Activated T-helper 2 cell treated with anti-CD3 and anti-CD28 coated beads, Interferon-gamma antibody, Interleukin-2, Interleukin-4, amounts not matched to agents 10 μg/mL and 5 μg/mL and 100 μg/mL, durations not matched to agents 14 hours and 24 hours and 36 hours (primary cell): ENCODE measurements at regions not wholly inside any gene's neighbourhood (a gene's known extent, or its start where the extent isn't known, plus 50 kb on each side); places are given as distances from the start of the nearest gene placed in this dataset.

Source experiments
- DNase-seq: peaks from one replicate; pipeline ENCODE4 v3.0.0; 2021; ENCODE audit warnings: low spot score
- H3K27ac Mint-ChIP-seq: one replicate; pipeline ENCODE4 v1.8.0; 2021; ENCODE audit warnings: mixed read lengths
- H3K27me3 Mint-ChIP-seq: one replicate; pipeline ENCODE4 v1.8.0; 2021; ENCODE audit warnings: low read depth, mixed read lengths
- H3K36me3 Mint-ChIP-seq: one replicate; pipeline ENCODE4 v1.8.0; 2021; ENCODE audit warnings: low read depth, mixed read lengths
- H3K4me1 Mint-ChIP-seq: one replicate; pipeline ENCODE4 v1.8.0; 2021; ENCODE audit warnings: low read depth, mixed read lengths
- H3K4me3 Mint-ChIP-seq: one replicate; pipeline ENCODE4 v1.8.0; 2021; ENCODE audit warnings: low read depth, mild to moderate bottlenecking, moderate library complexity, mixed read lengths
- H3K9me3 Mint-ChIP-seq: one replicate; pipeline ENCODE4 v1.8.0; 2021; ENCODE audit warnings: mixed read lengths
- intact Hi-C: fragments of 100-400 bp; cut with micrococcal nuclease; formaldehyde crosslinking; loops from one replicate; pipeline ENCODE4 v1.15.1; 2023

GRCh38 chr18:985212-985661 is 80.6 kb downstream of the ADCYAP1 start:
- intact Hi-C loops: no loop called here
- Mint-ChIP-seq H3K9me3 (no peaks in the 10 kb centered on the region), H3K36me3 (no peaks in the 10 kb centered on the region), H3K27me3 (no peaks in the 10 kb centered on the region), H3K27ac (no peak overlapping the region), H3K4me3 (no peak overlapping the region), H3K4me1 (no peaks in the 10 kb centered on the region)
- DNase-seq: no peak

GRCh38 chr18:986051-986450 is 81.4 kb downstream of the ADCYAP1 start:
- Mint-ChIP-seq H3K36me3 (no peaks in the 10 kb centered on the region), H3K9me3 (no peaks in the 10 kb centered on the region), H3K27me3 (no peaks in the 10 kb centered on the region), H3K4me3 (no peak overlapping the region), H3K4me1 (no peaks in the 10 kb centered on the region), H3K27ac (no peak overlapping the region)
- no peak for DNase-seq
- intact Hi-C loops: no loop called here

GRCh38 chr18:986552-986951 is 81.9 kb downstream of the ADCYAP1 start:
- DNase-seq: no peak
- no peaks in the 10 kb centered on the region for H3K4me1 Mint-ChIP-seq
- no peaks in the 10 kb centered on the region for H3K27me3 Mint-ChIP-seq
- no peak overlapping the region for H3K4me3 Mint-ChIP-seq
- no peak overlapping the region for H3K27ac Mint-ChIP-seq
- intact Hi-C loops: no loop called here
- H3K36me3 Mint-ChIP-seq: no peaks in the 10 kb centered on the region
- no peaks in the 10 kb centered on the region for H3K9me3 Mint-ChIP-seq

GRCh38 chr18:987325-988186 is 82.9 kb downstream of the ADCYAP1 start:
- H3K4me1 Mint-ChIP-seq: no peaks in the 10 kb centered on the region
- no peaks in the 10 kb centered on the region for H3K36me3 Mint-ChIP-seq
- no peak for DNase-seq
- H3K9me3 Mint-ChIP-seq: no peaks in the 10 kb centered on the region
- intact Hi-C loops: no loop called here
- H3K27ac Mint-ChIP-seq: no peak overlapping the region
- no peaks in the 10 kb centered on the region for H3K27me3 Mint-ChIP-seq
- no peak overlapping the region for H3K4me3 Mint-ChIP-seq

- Mint-ChIP-seq H3K36me3 (no peaks in the 10 kb centered on the region), H3K4me1 (no peaks in the 10 kb centered on the region), H3K27me3 (no peaks in the 10 kb centered on the region), H3K27ac (no peak overlapping the region), H3K4me3 (no peak overlapping the region), H3K9me3 (peaks cover 8% of the 10 kb centered on the region)
- DNase-seq: no peak
- intact Hi-C loops: no loop called here
Observed at GRCh38 chr18:989425-989824, 84.8 kb downstream of the ADCYAP1 start.

- Mint-ChIP-seq H3K4me1 (no peaks in the 10 kb centered on the region), H3K27me3 (no peaks in the 10 kb centered on the region), H3K4me3 (no peak overlapping the region), H3K27ac (no peak overlapping the region), H3K9me3 (peaks cover 11% of the 10 kb centered on the region), H3K36me3 (no peaks in the 10 kb centered on the region)
- DNase-seq: no peak
- intact Hi-C loops: no loop called here
Observed at GRCh38 chr18:990197-990596, 85.5 kb downstream of the ADCYAP1 start.

- no peak for DNase-seq
- H3K27me3 Mint-ChIP-seq: no peaks in the 10 kb centered on the region
- H3K36me3 Mint-ChIP-seq: no peaks in the 10 kb centered on the region
- H3K27ac Mint-ChIP-seq: no peak overlapping the region
- H3K4me1 Mint-ChIP-seq: no peaks in the 10 kb centered on the region
- peaks cover 17% of the 10 kb centered on the region for H3K9me3 Mint-ChIP-seq
- no peak overlapping the region for H3K4me3 Mint-ChIP-seq
- intact Hi-C loops: no loop called here
Observed at GRCh38 chr18:991441-991840, 86.8 kb downstream of the ADCYAP1 start.

- Mint-ChIP-seq H3K9me3 (peaks cover 17% of the 10 kb centered on the region), H3K4me3 (no peak overlapping the region), H3K36me3 (no peaks in the 10 kb centered on the region), H3K4me1 (no peaks in the 10 kb centered on the region), H3K27me3 (no peaks in the 10 kb centered on the region), H3K27ac (no peak overlapping the region)
- no peak for DNase-seq
- intact Hi-C loops: no loop called here
Observed at GRCh38 chr18:993560-993959, 88.9 kb downstream of the ADCYAP1 start.

- no peak overlapping the region for H3K4me3 Mint-ChIP-seq
- H3K27me3 Mint-ChIP-seq: no peaks in the 10 kb centered on the region
- no peaks in the 10 kb centered on the region for H3K4me1 Mint-ChIP-seq
- H3K9me3 Mint-ChIP-seq: peaks cover 17% of the 10 kb centered on the region
- intact Hi-C loops: no loop called here
- DNase-seq: no peak
- H3K36me3 Mint-ChIP-seq: no peaks in the 10 kb centered on the region
- no peak overlapping the region for H3K27ac Mint-ChIP-seq
Observed at GRCh38 chr18:995629-996028, 91.0 kb downstream of the ADCYAP1 start.

GRCh38 chr18:997499-997898 is 92.8 kb downstream of the ADCYAP1 start:
- no peaks in the 10 kb centered on the region for H3K4me1 Mint-ChIP-seq
- no peak overlapping the region for H3K27ac Mint-ChIP-seq
- DNase-seq: no peak
- peaks cover 17% of the 10 kb centered on the region for H3K9me3 Mint-ChIP-seq
- intact Hi-C loops: no loop called here
- no peak overlapping the region for H3K4me3 Mint-ChIP-seq
- H3K27me3 Mint-ChIP-seq: no peaks in the 10 kb centered on the region
- no peaks in the 10 kb centered on the region for H3K36me3 Mint-ChIP-seq

GRCh38 chr18:998936-999335 is 94.3 kb downstream of the ADCYAP1 start:
- Mint-ChIP-seq H3K27me3 (no peaks in the 10 kb centered on the region), H3K36me3 (no peaks in the 10 kb centered on the region), H3K4me1 (no peaks in the 10 kb centered on the region), H3K27ac (no peak overlapping the region), H3K9me3 (peaks cover 15% of the 10 kb centered on the region), H3K4me3 (no peak overlapping the region)
- intact Hi-C loops: no loop called here
- no peak for DNase-seq

- H3K4me1 Mint-ChIP-seq: no peaks in the 10 kb centered on the region
- DNase-seq: no peak
- no peak overlapping the region for H3K27ac Mint-ChIP-seq
- peaks cover 3% of the 10 kb centered on the region for H3K9me3 Mint-ChIP-seq
- H3K36me3 Mint-ChIP-seq: no peaks in the 10 kb centered on the region
- no peak overlapping the region for H3K4me3 Mint-ChIP-seq
- H3K27me3 Mint-ChIP-seq: no peaks in the 10 kb centered on the region
- intact Hi-C loops: no loop called here
Observed at GRCh38 chr18:1002653-1003178, 98.0 kb downstream of the ADCYAP1 start.

GRCh38 chr18:1003499-1003898 is 98.8 kb downstream of the ADCYAP1 start:
- Mint-ChIP-seq H3K27ac (no peak overlapping the region), H3K4me3 (no peak overlapping the region), H3K9me3 (peaks cover 3% of the 10 kb centered on the region), H3K36me3 (no peaks in the 10 kb centered on the region), H3K27me3 (no peaks in the 10 kb centered on the region), H3K4me1 (no peaks in the 10 kb centered on the region)
- no peak for DNase-seq
- intact Hi-C loops: no loop called here
